ENCODE measurements at regions not wholly inside any gene's neighbourhood (a gene's known extent, or its start where the extent isn't known, plus 50 kb on each side); places are given as distances from the start of the nearest gene placed in this dataset.

- TF ChIP-seq CTCF (IDR thresholded peaks at IDR 0.05; ENCODE audit: control extremely low read depth, extremely low read depth, low read depth, missing control alignments), result no peak
- ChIA-PET CTCF (interaction anchor here (1.4 kb wide), 1 partner anchor 664 kb away, joined by 3 read pairs; no protein-coding TSS in a partner anchor), POLR2A (no interaction called here)
- DNase-seq (ENCODE audit: extremely low spot score), result no peak
These were observed 628.1 kb downstream of the LMO4 start for GRCh38 chr1:87956750-87957149.

- TF ChIP-seq CTCF (IDR thresholded peaks at IDR 0.05; ENCODE audit: control extremely low read depth, extremely low read depth, low read depth, missing control alignments), result no peak
- ChIA-PET CTCF (interaction anchor here (1.4 kb wide), 1 partner anchor 665 kb away, joined by 3 read pairs; no protein-coding TSS in a partner anchor), POLR2A (no interaction called here)
- DNase-seq (ENCODE audit: extremely low spot score), result no peak
These were observed 628.7 kb downstream of the LMO4 start for GRCh38 chr1:87957331-87957730.

- no peak for DNase-seq (ENCODE audit: extremely low spot score)
- TF ChIP-seq CTCF (IDR thresholded peaks at IDR 0.05; ENCODE audit: control extremely low read depth, extremely low read depth, low read depth, missing control alignments), result no peak
- CTCF ChIA-PET, result interaction anchor here (1.2 to 2.7 kb wide), 2 partner anchors 9 to 666 kb away, joined by 4 to 7 read pairs; no protein-coding TSS in a partner anchor
- POLR2A ChIA-PET, result no interaction called here
These were observed 629.5 kb downstream of the LMO4 start for GRCh38 chr1:87958201-87958600.

GRCh38 chr1:87958716-87959115 lies 630.0 kb downstream of the LMO4 start:
- DNase-seq (ENCODE audit: extremely low spot score), result no peak
- ChIA-PET CTCF (interaction anchor here (1.2 to 2.7 kb wide), 2 partner anchors 9 to 666 kb away, joined by 4 to 7 read pairs; no protein-coding TSS in a partner anchor), POLR2A (no interaction called here)

GRCh38 chr1:87959236-87959635 lies 630.6 kb downstream of the LMO4 start:
- TF ChIP-seq CTCF (IDR thresholded peaks at IDR 0.05; ENCODE audit: control extremely low read depth, extremely low read depth, low read depth, missing control alignments), result no peak
- CTCF ChIA-PET, result interaction anchor here (1.2 to 2.7 kb wide), 2 partner anchors 10 to 667 kb away, joined by 4 to 7 read pairs; no protein-coding TSS in a partner anchor
- POLR2A ChIA-PET, result no interaction called here

More at GRCh38 chr1:87958716-87959115, 630.0 kb downstream of the LMO4 start:
- TF ChIP-seq CTCF (IDR thresholded peaks at IDR 0.05; ENCODE audit: control extremely low read depth, extremely low read depth, low read depth, missing control alignments), result no peak

GRCh38 chr1:87961992-87962391 lies 633.3 kb downstream of the LMO4 start:
- TF ChIP-seq CTCF (IDR thresholded peaks at IDR 0.05; ENCODE audit: control extremely low read depth, extremely low read depth, low read depth, missing control alignments), result no peak
- CTCF ChIA-PET, result no interaction called here
- POLR2A ChIA-PET, result no interaction called here
- DNase-seq (ENCODE audit: extremely low spot score), result no peak

More at GRCh38 chr1:87959236-87959635, 630.6 kb downstream of the LMO4 start:
- no peak for DNase-seq (ENCODE audit: extremely low spot score)

All from GM10248 (cell line).